BLaER1 (cell line): ENCODE measurements at regions not wholly inside any gene's neighbourhood (a gene's known extent, or its start where the extent isn't known, plus 50 kb on each side); places are given as distances from the start of the nearest gene placed in this dataset.

ENCODE experiments used
- H3K27ac ChIP-seq: shearing (Covaris generic); formaldehyde crosslinking; 2 replicates; pipeline ENCODE4 v1.8.1; 2022
- H3K27me3 ChIP-seq: shearing (Covaris generic); formaldehyde crosslinking; 2 replicates; pipeline ENCODE4 v1.8.1; 2022
- H3K36me3 ChIP-seq: shearing (Covaris generic); formaldehyde crosslinking; 2 replicates; pipeline ENCODE4 v1.8.1; 2022
- H3K4me1 ChIP-seq: shearing (Covaris generic); formaldehyde crosslinking; 2 replicates; pipeline ENCODE4 v1.8.1; 2022
- H3K4me2 ChIP-seq: shearing (Covaris generic); formaldehyde crosslinking; 2 replicates; pipeline ENCODE4 v1.8.1; 2022
- H3K4me3 ChIP-seq: shearing (Covaris generic); formaldehyde crosslinking; 2 replicates; pipeline ENCODE4 v1.8.1; 2022
- H3K9ac ChIP-seq: shearing (Covaris generic); formaldehyde crosslinking; 2 replicates; pipeline ENCODE4 v1.8.1; 2022
- H3K9me3 ChIP-seq: shearing (Covaris generic); formaldehyde crosslinking; 2 replicates; pipeline ENCODE4 v1.8.1; 2022
- H4K20me1 ChIP-seq: shearing (Covaris generic); formaldehyde crosslinking; 2 replicates; pipeline ENCODE4 v1.8.1; 2022
- Cebpa-rat ChIP-seq: shearing (Covaris generic); IDR thresholded peaks from 2 replicates; pipeline ENCODE4 v1.8.1; 2022

DNA sequence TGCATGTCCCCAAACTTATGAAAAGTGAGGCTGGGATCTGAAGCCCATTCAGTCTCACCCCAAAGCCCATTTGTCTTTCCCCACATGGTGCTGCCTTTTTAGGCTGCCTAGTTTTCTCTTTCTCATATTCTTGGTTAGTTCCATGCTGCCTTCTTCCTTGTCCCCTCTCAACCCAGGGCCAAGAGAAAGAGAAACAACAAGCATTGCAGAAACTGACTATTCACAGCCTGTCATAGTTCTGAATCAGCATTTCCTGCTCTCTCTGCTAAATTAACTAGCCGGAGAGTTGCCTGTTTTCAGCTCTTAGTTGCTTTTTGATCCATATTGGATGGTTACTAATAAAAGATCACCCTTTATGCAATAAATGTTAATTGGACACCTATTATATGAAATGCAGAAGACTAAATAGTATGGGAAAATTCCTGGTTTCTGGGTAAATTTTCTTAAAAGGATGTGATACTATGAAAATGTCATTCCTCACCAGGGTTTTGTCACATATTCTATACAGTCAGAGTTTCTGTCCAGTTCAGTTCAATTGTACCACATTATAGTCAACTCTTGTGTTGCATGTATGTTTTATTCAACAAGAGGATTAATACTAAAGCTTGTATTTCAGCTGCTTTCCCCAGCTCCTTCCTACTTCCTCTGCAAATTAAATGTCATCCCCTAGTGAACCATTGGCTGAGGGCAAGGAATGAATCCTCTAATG, 246.5 kb downstream of the GALR1 start:
- H3K4me1 ChIP-seq: no peaks in the 10 kb centered on the region
- H3K9ac ChIP-seq: no peak overlapping the region
- TF ChIP-seq Cebpa-rat: no peak
- H3K27ac ChIP-seq: no peak overlapping the region
- H3K36me3 ChIP-seq: no peaks in the 10 kb centered on the region
- no peaks in the 10 kb centered on the region for H4K20me1 ChIP-seq
- no peak overlapping the region for H3K4me3 ChIP-seq
- H3K27me3 ChIP-seq: no peaks in the 10 kb centered on the region
- no peak overlapping the region for H3K4me2 ChIP-seq
- H3K9me3 ChIP-seq: 0 out of 2 replicates have a peak, but pooled peaks cover 3% of the 10 kb centered on the region

- no peak for TF ChIP-seq Cebpa-rat
- Histone ChIP-seq H4K20me1 (no peaks in the 10 kb centered on the region), H3K27me3 (no peaks in the 10 kb centered on the region)
Observed at GRCh38 chr18:77501266-77501665, 251.6 kb downstream of the GALR1 start.

DNA sequence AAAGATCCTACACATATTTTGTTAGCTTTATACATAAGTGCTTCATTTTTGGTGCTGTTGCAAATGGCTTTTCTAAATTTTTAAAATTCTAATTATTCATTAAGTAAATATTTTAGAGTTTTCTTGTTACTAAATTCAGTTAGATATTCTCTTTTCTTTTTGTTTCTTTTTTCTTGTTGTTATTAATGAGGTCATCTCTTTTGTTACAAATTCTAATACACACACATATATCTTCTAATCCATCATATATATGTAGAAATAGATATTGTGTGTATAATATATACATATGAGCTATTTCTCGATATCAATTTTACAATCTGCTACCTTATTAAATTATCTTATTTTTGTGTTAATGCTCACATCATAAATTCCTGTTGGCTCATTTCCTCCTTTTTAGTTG, 255.9 kb downstream of the GALR1 start:
- Histone ChIP-seq H3K27ac (no peak overlapping the region), H3K27me3 (no peaks in the 10 kb centered on the region), H4K20me1 (no peaks in the 10 kb centered on the region), H3K4me1 (no peaks in the 10 kb centered on the region), H3K4me2 (no peak overlapping the region), H3K4me3 (no peak overlapping the region), H3K36me3 (no peaks in the 10 kb centered on the region), H3K9me3 (0 out of 2 replicates have a peak, but pooled peaks cover 5% of the 10 kb centered on the region), H3K9ac (no peak overlapping the region)
- TF ChIP-seq Cebpa-rat: no peak

More at GRCh38 chr18:77501266-77501665, 251.6 kb downstream of the GALR1 start:
- H3K4me2 ChIP-seq: no peak overlapping the region
- H3K36me3 ChIP-seq: no peaks in the 10 kb centered on the region
- no peaks in the 10 kb centered on the region for H3K4me1 ChIP-seq
- no peak overlapping the region for H3K4me3 ChIP-seq
- 0 out of 2 replicates have a peak, but pooled peaks cover 3% of the 10 kb centered on the region for H3K9me3 ChIP-seq
- no peak overlapping the region for H3K9ac ChIP-seq
- H3K27ac ChIP-seq: no peak overlapping the region

DNA sequence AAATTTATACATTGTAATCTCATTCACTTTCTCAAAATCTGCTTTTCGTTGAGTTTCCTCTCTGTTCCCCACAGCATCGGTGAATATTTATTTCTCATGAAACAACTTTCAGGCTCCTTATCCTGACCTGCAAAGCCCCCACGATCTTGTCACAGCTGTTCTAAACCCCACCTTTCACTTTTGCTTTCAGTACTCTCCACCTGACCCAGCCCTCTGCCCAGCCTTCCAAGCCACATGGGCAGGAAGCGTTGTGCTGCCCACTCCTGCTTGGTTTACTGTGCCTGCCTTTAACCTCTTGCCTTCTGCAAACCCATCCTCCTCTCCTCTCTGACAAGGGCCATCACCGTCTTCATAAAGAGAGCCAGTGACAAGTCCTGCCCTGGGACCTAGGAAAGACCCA, 262.5 kb downstream of the GALR1 start:
- Histone ChIP-seq H3K9ac (no peak overlapping the region), H4K20me1 (no peaks in the 10 kb centered on the region), H3K27me3 (no peaks in the 10 kb centered on the region), H3K9me3 (peaks cover 20% of the 10 kb centered on the region; the same call in 1 of the 2 replicates), H3K27ac (no peak overlapping the region), H3K36me3 (no peaks in the 10 kb centered on the region), H3K4me3 (no peak overlapping the region), H3K4me2 (no peak overlapping the region), H3K4me1 (no peaks in the 10 kb centered on the region)
- no peak for TF ChIP-seq Cebpa-rat

DNA sequence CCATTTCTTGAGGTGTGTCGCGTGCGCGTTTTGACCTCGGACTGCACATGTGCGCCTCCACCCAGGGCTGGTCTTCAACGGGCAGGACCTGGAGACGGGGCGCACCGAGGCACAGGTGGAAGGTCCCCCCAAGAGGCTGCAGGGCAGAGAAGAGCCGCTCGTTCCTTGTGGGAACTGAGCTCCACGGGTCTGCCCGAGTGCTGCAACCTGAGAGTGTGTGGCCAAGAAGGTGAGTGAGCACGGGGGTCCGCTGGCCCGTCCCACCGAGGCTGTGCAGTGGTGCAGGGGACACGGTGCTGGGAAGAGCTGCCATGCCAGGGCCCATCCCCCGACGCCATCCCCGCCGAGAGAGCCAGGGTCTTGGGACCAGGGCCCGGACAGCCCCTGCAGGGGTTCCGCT, 268.3 kb downstream of the GALR1 start:
- Histone ChIP-seq H3K9me3 (peaks cover 15% of the 10 kb centered on the region; the same call in 1 of the 2 replicates), H3K27me3 (no peaks in the 10 kb centered on the region), H3K4me3 (no peak overlapping the region), H3K4me2 (no peak overlapping the region), H4K20me1 (no peaks in the 10 kb centered on the region), H3K36me3 (no peaks in the 10 kb centered on the region), H3K4me1 (no peaks in the 10 kb centered on the region), H3K27ac (no peak overlapping the region), H3K9ac (no peak overlapping the region)
- TF ChIP-seq Cebpa-rat: no peak

GRCh38 chr18:77520767-77521166, 271.1 kb downstream of the GALR1 start:
- Histone ChIP-seq H3K9me3 (0 out of 2 replicates have a peak, but pooled peaks cover under 1% of the 10 kb centered on the region), H3K27ac (no peak overlapping the region), H4K20me1 (no peaks in the 10 kb centered on the region), H3K9ac (no peak overlapping the region), H3K4me1 (no peaks in the 10 kb centered on the region), H3K36me3 (no peaks in the 10 kb centered on the region), H3K27me3 (no peaks in the 10 kb centered on the region), H3K4me3 (no peak overlapping the region), H3K4me2 (no peak overlapping the region)
- TF ChIP-seq Cebpa-rat: no peak

GRCh38 chr18:77522051-77522675, 272.5 kb downstream of the GALR1 start:
- H3K36me3 ChIP-seq: no peaks in the 10 kb centered on the region
- no peaks in the 10 kb centered on the region for H4K20me1 ChIP-seq
- no peak overlapping the region for H3K4me2 ChIP-seq
- H3K4me1 ChIP-seq: no peaks in the 10 kb centered on the region
- no peak for TF ChIP-seq Cebpa-rat
- H3K9me3 ChIP-seq: no peaks in the 10 kb centered on the region
- no peaks in the 10 kb centered on the region for H3K27me3 ChIP-seq
- H3K27ac ChIP-seq: no peak overlapping the region
- no peak overlapping the region for H3K9ac ChIP-seq
- no peak overlapping the region for H3K4me3 ChIP-seq

DNA sequence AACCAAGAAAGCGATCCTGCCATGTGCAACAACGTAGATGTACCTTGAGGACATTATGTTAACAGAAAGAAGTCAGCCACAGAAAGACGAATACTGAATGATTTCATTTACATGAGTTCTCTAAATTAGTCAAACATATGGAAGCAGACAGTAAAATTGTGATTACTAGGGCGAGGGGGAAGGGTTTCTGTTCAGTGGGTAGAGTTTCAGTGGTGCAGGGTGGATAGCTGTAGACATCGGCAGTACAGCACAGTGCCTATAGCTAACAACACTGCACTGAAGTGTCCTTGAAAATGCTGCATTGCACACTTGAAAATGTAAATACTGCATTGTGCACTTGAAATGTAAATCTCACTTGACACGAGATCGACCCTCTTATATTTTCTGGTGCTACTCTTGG, 275.3 kb downstream of the GALR1 start:
- no peaks in the 10 kb centered on the region for H3K4me1 ChIP-seq
- TF ChIP-seq Cebpa-rat: no peak
- H4K20me1 ChIP-seq: no peaks in the 10 kb centered on the region
- no peak overlapping the region for H3K9ac ChIP-seq
- H3K4me3 ChIP-seq: no peak overlapping the region
- H3K9me3 ChIP-seq: no peaks in the 10 kb centered on the region
- H3K27ac ChIP-seq: no peak overlapping the region
- H3K36me3 ChIP-seq: no peaks in the 10 kb centered on the region
- no peak overlapping the region for H3K4me2 ChIP-seq
- no peaks in the 10 kb centered on the region for H3K27me3 ChIP-seq

DNA sequence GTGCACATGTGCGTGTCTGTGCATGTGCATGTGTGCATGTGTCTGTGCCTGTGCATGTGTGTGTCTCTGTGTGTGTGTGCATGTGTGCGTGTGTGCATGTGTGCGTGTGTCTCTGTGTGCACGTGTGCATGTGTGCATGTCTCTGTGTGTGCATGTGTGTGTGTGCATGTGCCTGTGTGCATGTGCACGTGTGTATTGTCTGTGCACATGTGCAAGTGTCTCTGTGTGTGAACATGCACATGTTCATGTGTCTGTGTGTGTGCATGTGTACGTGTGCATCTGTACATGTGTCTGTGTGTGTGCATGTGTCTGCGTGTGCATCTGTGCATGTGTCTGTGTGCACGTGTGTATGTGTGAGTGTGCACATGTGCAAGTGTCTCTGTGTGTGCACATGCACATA, 277.3 kb downstream of the GALR1 start:
- Histone ChIP-seq H4K20me1 (no peaks in the 10 kb centered on the region), H3K4me2 (no peak overlapping the region), H3K9ac (no peak overlapping the region), H3K4me1 (no peaks in the 10 kb centered on the region), H3K27ac (no peak overlapping the region), H3K4me3 (no peak overlapping the region), H3K9me3 (no peaks in the 10 kb centered on the region), H3K27me3 (no peaks in the 10 kb centered on the region), H3K36me3 (no peaks in the 10 kb centered on the region)
- no peak for TF ChIP-seq Cebpa-rat

DNA sequence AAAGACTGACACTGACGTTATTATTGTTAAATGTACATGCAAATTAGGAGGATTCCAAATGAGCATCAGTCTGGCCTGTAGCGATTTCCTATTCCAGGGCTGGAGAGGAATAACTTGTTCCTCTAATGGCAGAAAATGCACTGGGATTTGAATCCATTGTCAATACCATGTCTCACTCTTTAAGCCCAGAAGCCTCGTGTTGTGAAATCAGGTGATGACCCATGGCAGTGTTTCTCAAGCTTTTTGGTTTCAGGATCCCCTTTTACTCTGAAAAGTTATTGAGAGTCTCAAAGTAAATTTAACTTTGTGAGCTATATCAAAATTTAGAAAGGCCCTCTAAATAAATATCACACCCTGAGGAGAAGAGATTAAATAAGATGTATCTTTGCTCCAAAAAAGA, 279.2 kb downstream of the GALR1 start:
- no peaks in the 10 kb centered on the region for H3K4me1 ChIP-seq
- no peaks in the 10 kb centered on the region for H3K36me3 ChIP-seq
- no peak overlapping the region for H3K4me2 ChIP-seq
- no peak overlapping the region for H3K4me3 ChIP-seq
- TF ChIP-seq Cebpa-rat: no peak
- H3K9me3 ChIP-seq: no peaks in the 10 kb centered on the region
- no peak overlapping the region for H3K9ac ChIP-seq
- H3K27me3 ChIP-seq: no peaks in the 10 kb centered on the region
- H4K20me1 ChIP-seq: no peaks in the 10 kb centered on the region
- H3K27ac ChIP-seq: no peak overlapping the region
